GM21381 (cell line): ENCODE measurements at regions not wholly inside any gene's neighbourhood (a gene's known extent, or its start where the extent isn't known, plus 50 kb on each side); places are given as distances from the start of the nearest gene placed in this dataset.
"Not testable (repeated sequence)": the region's sequence is repeated elsewhere in the genome, so short reads cannot be mapped to it uniquely, and the experiment has no call there.

Source experiments
- ATAC-seq: cut with Tn5 transposase; IDR thresholded peaks from one replicate; pipeline ENCODE4 v1.9.1; 2021; ENCODE audit warnings: mild to moderate bottlenecking, moderate library complexity; ENCODE audit not compliant: unreplicated experiment

DNA sequence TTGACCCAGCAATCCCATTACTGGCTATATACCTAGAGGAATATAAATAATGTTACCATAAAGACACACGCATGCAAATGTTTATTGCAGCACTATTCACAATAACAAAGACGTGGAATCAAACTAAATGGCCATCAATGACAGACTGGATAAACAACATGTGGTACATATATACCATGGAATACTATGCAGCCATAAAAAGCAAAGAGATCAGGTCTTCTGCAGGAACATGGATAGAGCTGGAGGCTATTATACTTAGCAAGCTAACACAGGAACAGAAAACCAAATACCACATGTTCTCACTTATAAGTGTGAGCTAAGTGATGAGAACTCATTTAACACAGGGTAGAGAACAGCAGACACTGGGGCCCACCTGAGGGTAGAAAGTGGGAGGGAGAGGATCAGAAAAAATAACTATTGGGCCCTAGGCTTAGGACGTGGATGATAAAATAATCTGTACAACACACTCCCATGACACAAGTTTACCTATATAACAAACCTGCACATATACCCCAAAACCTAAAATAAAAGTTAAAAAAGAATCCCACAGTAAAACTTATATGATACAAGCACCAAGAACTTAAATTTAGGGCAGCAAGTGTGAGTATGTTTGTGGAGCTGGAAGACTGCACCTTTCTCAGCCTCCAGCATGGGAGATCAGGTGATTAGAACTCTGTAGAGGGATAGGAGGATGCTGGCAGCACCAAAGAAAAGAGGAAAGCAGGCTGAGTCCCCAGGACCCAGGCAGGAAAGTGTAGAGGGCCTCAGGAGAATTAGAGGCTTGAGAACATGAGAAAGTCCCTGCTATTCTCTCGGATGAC lies 320.8 kb upstream of the USP24 start:
- ATAC-seq, result no peak

DNA sequence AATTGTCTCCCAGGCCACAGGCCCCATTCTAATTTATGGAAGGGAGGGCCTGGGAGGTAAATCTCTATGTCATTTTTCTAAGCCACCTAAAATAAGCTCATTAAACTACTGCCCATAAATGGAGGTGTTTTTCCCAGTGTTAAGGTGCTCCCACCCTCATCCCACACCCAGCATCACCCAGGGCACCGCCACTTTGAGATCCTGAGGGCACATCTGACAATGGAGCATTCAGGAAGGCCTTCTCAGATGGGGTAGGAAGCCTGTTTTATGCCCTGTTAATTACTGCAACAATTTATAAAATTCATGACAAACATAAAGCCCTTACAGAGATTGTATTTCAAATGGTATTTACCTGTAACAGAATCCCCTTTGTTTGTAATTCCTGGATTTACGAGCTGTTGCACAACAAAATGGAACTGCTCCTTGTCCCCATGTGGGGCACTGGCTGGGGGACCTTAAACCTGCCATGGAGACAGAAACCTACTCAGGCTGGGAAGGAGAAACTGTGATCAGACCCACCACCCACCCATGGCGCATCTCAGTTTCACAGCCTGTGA lies 319.5 kb upstream of the USP24 start:
- ATAC-seq, result no peak

DNA sequence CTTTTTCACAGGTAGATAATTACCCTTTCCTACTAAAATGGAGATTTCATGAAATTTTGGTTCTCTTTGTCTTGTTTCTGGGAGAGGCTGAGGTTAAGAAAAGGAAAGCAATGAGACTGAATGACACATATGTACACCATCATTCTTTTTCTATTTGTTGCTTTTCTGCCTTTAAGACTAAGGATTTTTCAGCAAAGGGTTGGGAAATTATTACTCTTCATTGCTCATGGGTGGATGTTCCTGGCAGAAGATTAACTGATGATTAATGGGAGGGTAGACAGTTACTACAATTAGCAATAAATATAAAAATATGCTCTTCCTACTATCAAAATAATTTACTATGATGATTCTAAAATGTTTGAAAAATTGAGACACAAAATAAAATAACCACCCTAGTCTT lies 316.5 kb upstream of the USP24 start:
- ATAC-seq, result no peak

DNA sequence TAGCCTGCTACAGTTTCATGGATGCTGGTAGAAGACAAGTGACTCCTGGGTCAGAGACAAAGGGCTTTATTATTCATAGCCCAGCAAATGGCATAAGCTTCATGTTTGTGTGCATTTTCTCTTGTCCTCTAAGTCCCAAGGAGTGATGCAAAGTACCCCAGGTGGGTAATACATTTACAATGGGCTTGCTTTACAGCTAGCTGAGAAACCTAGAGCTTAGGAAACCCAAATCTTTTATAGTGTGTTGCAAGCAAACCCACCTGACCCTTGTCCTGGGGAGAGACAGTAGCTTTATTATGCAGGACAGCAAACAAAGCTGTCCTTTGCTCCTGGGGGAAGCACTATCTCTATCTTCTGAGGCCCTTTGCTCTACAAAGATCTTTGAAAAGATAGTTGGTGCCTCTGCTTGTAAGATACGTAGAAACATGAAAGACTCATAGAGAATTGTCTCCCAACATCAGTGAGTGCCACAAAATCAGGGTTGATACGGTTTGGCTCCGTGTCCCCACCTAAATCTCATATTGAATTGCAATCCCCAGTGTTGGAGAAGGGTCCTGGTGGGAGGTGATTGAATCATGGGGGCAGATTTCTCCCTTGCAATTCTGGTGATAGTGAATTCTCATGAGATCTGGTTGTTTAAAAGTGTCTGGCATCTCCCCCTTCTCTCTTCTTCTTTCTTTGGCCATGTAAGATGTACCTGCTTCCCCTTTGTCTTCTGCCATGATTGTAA lies 315.8 kb upstream of the USP24 start:
- ATAC-seq, result no peak

DNA sequence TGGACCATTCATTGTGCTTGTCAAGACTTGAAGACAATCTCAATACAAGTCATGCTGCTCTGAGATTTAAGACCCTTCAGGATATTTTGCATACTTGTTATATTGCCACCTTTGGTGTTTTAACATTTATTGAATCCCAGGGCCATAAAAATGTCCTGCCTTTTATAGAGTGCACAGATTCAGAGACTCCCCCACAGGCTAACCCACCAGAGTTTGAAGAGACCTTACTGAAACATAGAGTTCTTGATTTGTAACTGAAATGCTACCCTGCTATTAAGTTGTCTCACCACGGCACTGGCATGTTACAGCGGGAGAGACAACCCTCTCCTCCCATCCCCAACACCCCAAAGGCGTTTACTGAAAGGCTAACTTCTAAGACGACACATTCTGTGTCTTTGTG lies 313.9 kb upstream of the USP24 start:
- ATAC-seq, result no peak

DNA sequence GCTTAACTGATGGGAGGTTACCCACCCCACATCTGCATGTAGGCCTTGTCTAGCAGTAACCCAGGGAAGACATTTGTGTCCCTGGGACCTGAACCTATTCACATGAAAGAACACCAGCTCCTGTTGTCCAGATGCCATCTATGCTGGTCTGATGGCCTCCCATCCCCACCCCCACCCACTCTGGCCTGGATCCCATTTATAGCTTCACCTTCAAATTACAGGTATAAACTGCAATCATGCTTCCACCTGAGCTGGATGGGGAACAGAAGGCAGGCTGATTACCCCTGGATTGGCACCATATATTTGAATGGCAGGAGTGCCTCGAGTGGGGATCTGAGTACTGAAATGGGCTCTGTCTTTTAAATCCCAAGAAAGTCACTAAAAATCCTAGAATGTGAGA lies 312.7 kb upstream of the USP24 start:
- ATAC-seq, result no peak

DNA sequence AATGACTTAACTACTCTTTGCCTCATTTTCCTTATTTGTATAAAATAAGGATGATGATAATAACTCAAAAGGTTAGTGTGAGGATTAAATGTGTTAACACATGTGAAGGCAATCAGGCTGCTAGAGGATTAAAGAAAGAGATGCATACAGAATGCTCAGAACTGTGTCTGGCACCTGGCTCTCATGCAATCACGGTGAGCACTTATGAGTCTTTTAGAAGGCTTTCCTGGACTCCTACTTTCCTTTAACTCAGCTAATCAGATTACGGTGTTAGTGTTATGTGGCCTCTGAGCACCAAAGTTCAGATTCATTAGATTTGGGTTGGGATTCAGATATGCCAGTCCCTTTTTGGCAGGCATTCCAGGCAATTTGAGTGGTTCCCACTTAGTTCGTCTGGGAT lies 311.6 kb upstream of the USP24 start:
- ATAC-seq, result no peak

DNA sequence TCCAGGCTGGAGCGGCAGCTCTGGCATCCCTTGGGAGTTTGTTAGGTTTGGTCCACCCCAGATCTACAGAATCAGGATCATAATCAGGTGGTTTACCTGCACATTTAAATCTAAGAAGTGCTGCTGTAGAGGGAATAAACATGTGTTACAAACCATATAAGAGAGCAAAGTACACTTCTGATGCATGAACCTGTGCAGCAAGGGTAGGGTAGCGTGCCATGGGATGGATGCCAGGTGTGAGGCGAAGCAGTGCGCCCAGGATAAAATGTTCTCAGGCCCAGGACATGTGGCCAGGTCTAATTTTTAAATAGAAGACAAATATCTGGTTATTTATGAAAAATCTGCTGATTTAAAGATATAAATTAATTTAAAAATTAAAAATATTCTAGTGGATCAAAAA lies 308.8 kb upstream of the USP24 start:
- ATAC-seq, result no peak

DNA sequence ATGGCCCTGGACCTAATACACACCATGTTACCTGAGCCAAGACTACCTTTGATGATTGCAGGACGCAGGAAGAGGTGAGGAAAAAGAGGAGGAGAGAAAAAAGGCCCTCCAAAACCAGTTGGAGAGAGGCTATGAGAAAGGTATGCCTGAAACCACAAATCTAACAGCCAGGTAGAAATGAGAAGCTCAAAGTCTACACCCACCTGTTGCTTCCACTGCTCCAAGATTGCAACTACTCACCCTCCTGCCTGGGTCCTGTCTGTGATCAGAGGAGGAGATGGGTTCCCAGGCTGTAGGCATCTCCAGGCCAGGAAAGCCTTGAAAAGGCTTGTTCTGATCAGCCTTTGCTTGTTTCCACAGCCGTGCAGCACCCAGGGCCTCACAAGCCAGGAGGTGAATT lies 307.8 kb upstream of the USP24 start:
- no peak for ATAC-seq

DNA sequence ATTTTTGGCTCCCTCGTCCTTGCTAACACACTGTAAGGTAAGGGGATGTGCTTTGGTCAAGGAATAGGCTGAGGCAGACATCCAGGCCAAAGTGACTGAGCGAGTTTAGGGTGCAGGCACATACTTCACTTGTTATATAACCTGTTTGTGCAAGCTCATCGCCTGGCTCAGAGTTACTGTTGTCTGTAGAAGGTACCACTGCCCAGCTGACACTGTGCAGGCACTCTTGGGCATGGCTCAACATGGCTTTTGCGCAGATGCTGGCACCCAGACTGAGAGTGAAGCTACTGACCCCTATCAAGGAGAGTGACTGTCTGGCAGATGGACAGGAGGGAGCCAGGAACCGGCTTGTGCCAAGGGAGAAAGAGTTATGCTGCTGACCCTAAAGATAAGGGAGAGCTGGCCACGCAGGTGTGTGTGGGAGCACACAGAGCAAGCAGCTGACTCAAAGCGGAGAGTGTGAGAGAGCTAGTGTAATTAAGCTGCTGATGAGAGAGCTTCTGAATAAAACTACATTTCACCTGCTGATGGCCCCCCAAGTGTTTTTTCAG lies 307.3 kb upstream of the USP24 start:
- ATAC-seq, result no peak

DNA sequence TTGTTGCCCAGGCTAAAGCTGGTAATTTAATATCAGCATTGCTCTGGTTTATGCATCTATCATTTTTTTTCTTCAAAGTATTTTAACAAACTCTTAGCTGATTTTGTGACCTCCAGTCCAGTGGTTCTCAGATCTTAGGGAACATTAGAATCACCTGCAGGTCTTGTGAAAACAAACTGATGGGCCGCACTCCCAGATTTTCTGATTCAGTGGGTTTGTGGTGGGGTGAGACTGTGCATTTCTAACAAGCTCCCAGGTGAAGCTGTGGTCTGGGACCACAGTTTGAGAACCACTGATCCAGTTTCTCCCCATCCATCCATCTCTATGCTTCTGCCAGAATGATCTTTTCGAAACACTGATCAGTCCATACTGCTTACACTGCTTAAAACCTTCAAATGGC lies 305.7 kb upstream of the USP24 start:
- no peak for ATAC-seq

DNA sequence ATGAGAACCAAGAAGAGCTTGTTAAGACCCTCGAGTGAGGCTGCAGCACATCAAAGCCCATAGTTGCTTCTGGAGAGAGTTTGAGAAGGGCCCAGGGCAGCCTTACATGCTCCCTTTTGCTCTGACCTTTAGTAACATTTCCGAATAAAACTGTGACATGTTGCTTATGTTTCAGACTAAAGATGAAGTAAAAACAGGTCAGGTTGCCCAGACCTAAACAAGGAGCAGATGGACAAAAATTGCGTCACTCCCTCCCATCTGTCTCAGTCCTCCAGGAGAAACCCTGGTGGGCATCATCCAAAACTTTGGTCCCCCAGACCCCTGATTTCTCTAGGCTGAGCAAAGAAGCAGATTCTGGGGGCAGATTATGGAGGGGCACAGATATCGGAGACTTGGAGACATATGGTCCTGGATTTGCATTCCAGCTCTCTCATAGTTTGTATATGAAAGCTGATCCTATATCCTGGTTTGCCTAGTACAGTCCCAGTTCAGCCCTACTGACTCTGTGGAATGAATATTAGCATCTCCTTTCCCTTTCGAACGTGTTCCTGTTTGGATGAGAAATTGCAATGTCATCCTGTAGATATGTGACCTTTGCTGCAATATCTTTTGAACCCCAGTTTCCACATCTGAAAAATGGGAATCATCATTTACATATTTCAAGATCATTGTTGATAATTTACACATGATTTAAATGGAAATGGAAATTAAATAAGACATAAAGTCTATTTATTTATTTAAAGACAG lies 304.9 kb upstream of the USP24 start:
- ATAC-seq, result no peak

DNA sequence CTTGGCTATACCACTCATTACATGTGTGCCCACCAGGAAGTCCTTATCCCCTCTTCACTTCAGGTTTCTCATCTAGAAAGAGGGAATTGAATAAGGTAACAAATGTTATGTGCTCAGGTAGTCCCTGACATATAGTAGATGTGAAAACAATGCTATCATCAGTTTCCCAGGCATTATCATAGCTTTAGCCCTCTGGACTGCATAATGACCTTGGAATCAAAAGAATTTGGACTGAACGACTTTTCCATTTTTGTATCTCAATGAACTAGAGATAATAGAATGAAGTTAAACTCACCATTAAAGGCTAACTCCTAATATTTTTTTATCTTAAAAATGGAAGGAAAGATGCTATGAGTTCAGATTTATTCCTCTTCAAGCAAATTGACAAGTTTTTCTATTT lies 304.1 kb upstream of the USP24 start:
- ATAC-seq, result no peak

DNA sequence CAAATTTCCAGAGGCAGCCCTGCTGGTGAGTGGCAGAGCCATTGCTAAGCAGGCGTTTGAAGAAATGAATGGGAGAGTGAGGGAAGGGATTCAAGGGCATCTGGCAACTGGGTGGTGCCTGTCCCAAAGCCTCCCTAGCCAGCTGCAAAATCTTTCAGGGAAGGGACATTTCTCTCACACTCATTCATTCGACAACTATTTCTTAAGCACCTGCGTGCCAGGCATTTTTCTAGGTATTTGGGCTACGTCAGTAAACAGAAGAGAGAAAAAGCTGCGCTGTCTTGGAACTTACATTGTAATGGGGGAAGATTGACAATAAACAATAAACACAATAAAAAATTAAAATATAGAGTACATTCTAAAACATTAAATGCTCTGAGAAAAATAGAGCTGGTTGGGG lies 301.9 kb upstream of the USP24 start:
- ATAC-seq, result no peak

DNA sequence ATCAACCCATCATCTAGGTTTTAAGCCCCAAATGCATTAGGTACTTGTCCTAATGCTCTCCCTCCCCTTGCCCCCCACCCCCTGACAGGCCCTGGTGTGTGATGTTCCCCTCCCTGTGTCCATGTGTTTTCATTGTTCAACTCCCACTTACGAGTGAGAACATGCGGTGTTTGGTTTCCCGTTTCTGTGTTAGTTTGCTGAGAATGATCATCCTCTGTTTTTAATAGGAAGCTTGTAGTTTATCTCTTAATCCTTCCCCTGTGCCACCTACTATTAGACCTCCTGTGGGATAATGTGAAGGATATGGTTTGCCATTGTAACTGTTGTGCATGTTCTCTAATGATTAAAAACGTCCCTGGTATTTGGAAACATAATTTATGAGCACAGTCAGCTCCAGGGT lies 299.4 kb upstream of the USP24 start:
- not testable (repeated sequence) for ATAC-seq

DNA sequence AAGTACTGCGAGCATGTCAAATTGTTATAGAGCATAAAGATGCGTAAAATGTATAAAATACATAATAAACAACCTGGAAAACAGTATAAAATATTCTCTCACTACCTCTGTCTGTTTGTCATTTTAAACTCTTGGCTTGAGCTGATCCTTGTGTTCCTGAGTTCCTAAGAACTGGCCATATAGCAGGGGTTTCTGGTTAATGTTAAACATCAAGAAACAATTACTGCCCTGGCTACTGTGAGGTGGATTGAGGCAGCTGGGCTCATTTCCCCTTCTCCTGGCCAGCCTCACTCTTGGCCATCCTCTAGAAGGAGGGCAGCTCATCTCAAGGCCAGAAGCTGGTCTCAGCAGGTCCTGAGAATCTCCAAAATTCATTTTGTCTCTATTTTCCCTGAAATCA lies 297.3 kb upstream of the USP24 start:
- no peak for ATAC-seq

DNA sequence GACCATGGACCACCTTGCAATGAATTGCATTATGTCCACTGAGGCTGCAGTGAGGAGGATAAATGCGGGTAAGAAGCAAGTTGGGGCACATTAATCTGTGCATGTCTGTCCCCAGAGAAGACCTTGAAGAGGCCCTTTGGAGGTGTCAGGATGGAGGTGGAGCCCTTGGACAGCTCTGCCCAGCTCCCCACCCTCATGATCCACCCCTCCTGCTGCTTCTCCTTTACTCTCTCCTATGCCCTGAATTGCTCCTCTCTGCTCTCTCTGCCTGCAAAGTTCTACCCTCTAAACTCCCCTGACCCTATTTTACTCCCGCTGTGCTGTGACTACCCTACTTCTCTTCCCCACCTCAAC lies 292.4 kb upstream of the USP24 start:
- no peak for ATAC-seq

DNA sequence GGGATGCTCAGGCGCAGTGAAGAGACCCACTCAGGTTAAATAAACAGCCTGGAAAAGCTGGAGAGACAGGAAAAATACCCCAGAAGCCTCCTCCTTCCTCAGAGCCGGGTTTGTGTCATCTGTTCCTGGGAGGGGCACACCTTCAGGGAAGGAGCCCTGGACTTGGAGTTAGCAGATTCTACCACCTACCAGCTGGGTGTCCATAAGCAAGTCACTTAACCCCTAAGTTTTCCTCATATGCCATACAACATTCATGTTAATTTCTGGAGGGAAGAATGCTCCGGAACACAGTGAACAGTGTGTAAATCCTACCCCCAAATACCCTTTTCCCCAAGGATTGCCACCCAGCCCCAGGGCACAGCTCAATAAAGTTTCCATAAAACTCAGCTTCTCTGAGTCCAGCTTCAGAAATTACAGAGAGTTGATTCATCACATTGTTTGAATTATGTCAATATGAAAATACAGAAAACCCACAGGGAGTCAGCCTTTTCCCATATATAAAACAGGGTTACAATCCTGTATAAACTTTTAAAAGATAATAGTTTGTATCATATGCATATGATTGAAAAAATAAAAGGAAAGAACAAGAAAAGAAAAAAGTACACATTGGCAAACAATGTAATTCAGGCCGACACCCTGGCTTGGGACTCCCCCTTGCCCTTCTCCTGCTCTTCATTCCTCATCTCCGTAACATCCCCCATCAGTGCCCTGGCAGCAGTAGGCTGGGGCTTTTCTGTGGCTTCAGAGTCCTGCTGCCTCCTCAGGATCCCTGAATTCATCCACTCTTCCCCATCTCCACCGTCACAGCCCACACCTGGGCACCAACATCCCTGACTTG lies 291.8 kb upstream of the USP24 start:
- ATAC-seq, result no peak

DNA sequence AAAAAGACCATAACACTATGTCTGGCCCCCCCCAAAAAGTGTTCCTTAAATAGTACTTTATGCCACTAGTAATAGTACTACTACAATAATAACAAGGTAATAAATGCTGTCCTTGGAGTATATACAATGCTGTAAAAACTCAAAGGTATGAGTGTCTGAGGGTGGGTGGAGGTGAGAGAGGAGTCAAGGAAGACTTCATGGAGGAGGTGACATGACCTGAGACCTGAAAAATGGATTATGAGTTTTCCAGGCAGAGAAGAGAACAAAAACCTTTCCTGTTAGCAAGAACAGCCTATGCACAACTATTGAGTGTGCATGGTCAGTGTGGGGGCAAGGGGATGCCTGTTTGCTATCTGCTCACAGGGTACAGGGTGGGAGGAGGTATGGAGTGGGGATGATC lies 290.2 kb upstream of the USP24 start:
- no peak for ATAC-seq

DNA sequence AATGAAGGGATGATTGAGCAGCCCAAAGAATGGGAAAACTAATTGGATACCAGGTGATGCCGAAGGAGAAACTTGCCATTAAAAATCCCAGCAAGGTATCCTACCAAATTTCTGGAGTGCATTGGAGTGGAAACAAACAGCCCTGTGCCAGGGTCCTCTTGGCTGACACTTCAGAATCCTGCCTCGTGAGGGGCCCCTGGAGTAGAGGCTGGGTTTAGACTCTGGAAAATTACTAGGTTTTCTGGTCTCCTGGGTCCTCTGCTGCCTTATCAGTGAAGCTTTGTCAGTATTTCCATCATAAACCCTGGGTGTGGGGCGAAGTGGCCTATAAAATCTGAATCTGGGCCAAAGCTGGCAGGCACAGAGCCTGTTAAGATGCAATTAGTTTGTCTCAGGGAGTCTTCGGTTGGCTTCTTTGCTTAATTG lies 289.2 kb upstream of the USP24 start:
- ATAC-seq, result no peak
